Nephron (organoid): ENCODE measurements at regions not wholly inside any gene's neighbourhood (a gene's known extent, or its start where the extent isn't known, plus 50 kb on each side); places are given as distances from the start of the nearest gene placed in this dataset.

Experiments used
- H3K27ac Mint-ChIP-seq, 3 experiments: 2 replicates each; pipeline ENCODE4 v1.8.0; 2020; ENCODE audit warnings: mixed read lengths in 3 of 3, mild to moderate bottlenecking in 2 of 3, moderate library complexity in 1 of 3
- H3K27me3 Mint-ChIP-seq: 2 replicates; pipeline ENCODE4 v1.8.0; 2021; ENCODE audit warnings: low read depth, mild to moderate bottlenecking, moderate library complexity, mixed read lengths
- H3K36me3 Mint-ChIP-seq: 2 replicates; pipeline ENCODE4 v1.8.0; 2020; ENCODE audit warnings: low read depth, mixed read lengths
- H3K4me1 Mint-ChIP-seq: 2 replicates; pipeline ENCODE4 v1.8.0; 2020; ENCODE audit warnings: mixed read lengths
- H3K4me3 Mint-ChIP-seq, 3 experiments: 2 replicates each; pipeline ENCODE4 v1.8.0; 2020; ENCODE audit warnings: mild to moderate bottlenecking in 3 of 3, mixed read lengths in 3 of 3, moderate library complexity in 2 of 3
- H3K9me3 Mint-ChIP-seq: 2 replicates; pipeline ENCODE4 v1.8.0; 2020; ENCODE audit warnings: mixed read lengths
- CTCF ChIP-seq, 3 experiments: fragments of 200-600 bp; sonication (generic); IDR thresholded peaks; one replicate each; pipeline ENCODE4 v1.5.0; 2021; ENCODE audit warnings: antibody characterized with exemption in 3 of 3; ENCODE audit not compliant: unreplicated experiment in 3 of 3

DNA sequence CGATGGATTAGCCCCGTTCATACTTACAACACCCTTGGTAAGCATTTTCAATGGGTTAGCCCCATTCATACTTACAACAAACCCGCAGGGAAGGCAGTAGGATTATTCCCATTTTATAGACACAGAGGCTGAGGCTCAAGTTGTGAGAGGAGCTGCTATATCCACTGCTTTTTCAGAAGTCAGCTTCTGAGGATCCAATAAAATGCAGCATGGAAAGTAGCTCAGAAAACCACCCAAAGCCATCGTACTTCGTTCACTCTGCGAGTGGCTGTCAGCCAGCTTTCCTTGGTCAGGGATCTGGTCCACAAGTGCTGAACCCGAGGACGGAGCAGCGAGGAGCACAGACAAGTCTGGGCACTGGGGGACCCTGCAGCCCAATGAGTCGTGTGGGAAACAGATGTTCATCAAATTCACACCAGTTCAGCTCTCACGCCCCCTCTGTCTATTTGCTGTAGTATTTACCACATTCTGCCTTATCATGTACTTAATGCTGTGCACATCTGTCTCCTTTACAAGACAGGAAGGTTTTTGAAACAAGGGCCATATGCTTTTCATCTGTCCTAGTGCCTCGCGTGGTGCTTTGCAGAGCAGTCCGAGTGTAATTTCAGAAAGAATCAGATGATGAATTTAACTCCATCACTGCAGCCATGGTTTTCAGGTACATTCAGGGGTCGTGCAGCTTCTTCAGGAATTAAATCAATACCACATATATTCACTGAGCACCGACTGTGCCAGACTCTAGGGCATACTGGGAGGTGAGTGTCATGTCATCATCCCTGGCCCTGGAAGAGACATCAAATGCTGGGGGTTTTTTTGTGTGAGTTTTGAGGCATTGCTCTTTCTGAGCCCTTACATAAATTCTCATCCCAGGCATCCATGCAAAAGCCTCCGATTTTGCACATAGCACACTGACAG, 256.9 kb downstream of the CDH26 start:
- peaks cover 62% of the 10 kb centered on the region for H3K27me3 Mint-ChIP-seq
- H3K4me3 Mint-ChIP-seq: no peak overlapping the region
- no peak overlapping the region for H3K27ac Mint-ChIP-seq
- H3K9me3 Mint-ChIP-seq: no peaks in the 10 kb centered on the region
- no peaks in the 10 kb centered on the region for H3K36me3 Mint-ChIP-seq
- no peak for TF ChIP-seq CTCF (IDR thresholded peaks at IDR 0.05; ENCODE audit: unreplicated experiment in 3 of 3)
- peaks cover 4% of the 10 kb centered on the region for H3K4me1 Mint-ChIP-seq

DNA sequence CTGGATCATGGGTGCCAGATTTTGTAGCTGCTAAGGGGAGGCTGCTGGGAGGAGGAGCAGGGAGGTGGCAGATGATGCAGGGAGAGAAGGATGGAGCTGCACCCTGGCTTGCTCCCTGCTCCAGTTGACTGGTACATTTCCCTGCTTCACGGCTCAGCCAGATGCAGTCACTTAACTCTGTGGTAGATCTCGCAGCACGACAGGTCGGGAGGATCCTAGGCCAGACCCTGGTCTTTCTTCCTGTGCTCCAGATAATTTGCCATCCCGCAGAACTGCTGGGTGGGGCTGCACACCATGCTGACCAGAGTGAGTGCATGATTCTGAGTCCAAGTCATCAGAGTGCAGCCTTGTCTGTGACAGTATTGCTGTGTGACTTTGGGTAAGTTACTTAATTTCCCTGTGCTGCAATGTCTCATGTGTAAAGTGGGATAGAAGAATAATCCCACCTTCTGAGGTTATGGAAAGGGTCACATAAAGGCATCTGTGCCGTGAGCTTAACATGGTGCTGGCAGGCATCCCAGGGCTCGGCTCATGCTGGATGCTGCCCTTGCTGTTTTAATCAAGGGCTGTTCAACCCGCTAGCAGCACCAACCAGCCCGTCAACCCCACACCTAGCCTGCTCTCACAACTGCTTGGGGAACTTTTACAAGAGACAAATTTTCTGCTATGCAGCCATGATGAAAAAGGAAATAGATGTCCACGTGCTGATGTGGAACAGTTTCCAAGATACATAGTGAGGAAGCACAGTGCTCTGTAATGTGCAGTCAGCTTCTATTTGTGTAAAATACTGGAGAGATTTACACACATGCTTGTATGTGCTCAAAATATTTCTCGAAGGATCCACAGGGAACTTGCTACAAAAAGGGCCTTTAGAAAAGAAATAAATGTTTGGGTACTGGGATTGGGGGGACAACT, 257.9 kb downstream of the CDH26 start:
- TF ChIP-seq CTCF (IDR thresholded peaks at IDR 0.05; ENCODE audit: unreplicated experiment in 3 of 3): no peak
- Mint-ChIP-seq H3K9me3 (no peaks in the 10 kb centered on the region), H3K4me3 (no peak overlapping the region), H3K27ac (no peak overlapping the region), H3K27me3 (peaks cover 67% of the 10 kb centered on the region), H3K36me3 (no peaks in the 10 kb centered on the region), H3K4me1 (peaks cover 4% of the 10 kb centered on the region)

- H3K4me1 Mint-ChIP-seq: peaks cover 4% of the 10 kb centered on the region
- H3K36me3 Mint-ChIP-seq: no peaks in the 10 kb centered on the region
- no peaks in the 10 kb centered on the region for H3K9me3 Mint-ChIP-seq
- no peak for TF ChIP-seq CTCF (IDR thresholded peaks at IDR 0.05; ENCODE audit: unreplicated experiment in 3 of 3)
- peaks cover 55% of the 10 kb centered on the region for H3K27me3 Mint-ChIP-seq
- H3K4me3 Mint-ChIP-seq: no peak overlapping the region
- no peak overlapping the region for H3K27ac Mint-ChIP-seq
These were observed 261.0 kb downstream of the CDH26 start for GRCh38 chr20:60219231-60219630.

DNA sequence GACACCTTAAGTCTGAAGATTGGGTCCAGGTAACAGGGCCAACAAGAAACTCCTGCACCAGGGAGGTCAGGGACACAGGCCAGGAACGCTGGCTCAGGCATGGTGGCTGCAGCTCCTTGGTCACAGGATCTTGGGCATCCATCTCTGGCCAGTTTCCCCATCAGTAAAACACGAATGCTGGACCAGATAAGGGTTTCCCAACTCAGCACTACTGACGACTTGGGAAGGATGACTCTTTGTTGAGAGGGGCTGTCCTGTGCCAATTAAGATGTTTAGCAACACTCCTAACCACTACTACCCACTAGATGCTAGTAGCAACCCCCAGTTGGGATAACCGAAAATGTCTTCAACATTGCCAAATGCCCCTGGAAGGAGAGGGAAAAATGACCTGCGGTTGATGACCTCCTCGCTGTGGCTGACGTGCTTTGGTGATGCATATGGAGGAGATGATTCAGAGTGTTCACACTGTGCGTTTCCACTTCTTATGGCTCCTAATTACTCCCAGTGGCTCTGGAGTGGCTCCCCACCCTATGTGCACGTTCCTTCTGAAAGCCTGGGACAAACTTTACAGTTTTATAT, 261.9 kb downstream of the CDH26 start:
- no peak for TF ChIP-seq CTCF (IDR thresholded peaks at IDR 0.05; ENCODE audit: unreplicated experiment in 3 of 3)
- no peaks in the 10 kb centered on the region for H3K9me3 Mint-ChIP-seq
- H3K4me3 Mint-ChIP-seq: no peak overlapping the region
- H3K36me3 Mint-ChIP-seq: no peaks in the 10 kb centered on the region
- no peak overlapping the region for H3K27ac Mint-ChIP-seq
- H3K4me1 Mint-ChIP-seq: peaks cover 4% of the 10 kb centered on the region
- peaks cover 49% of the 10 kb centered on the region for H3K27me3 Mint-ChIP-seq

- H3K27me3 Mint-ChIP-seq: peaks cover 44% of the 10 kb centered on the region
These were observed 262.5 kb downstream of the CDH26 start for GRCh38 chr20:60220706-60221105.

More at GRCh38 chr20:60220706-60221105, 262.5 kb downstream of the CDH26 start:
- Mint-ChIP-seq H3K36me3 (no peaks in the 10 kb centered on the region), H3K4me1 (peaks cover 4% of the 10 kb centered on the region), H3K27ac (no peak overlapping the region), H3K9me3 (no peaks in the 10 kb centered on the region), H3K4me3 (no peak overlapping the region)
- no peak for TF ChIP-seq CTCF (IDR thresholded peaks at IDR 0.05; ENCODE audit: unreplicated experiment in 3 of 3)
